Nephron progenitor cell (in vitro differentiated cells): ENCODE measurements at regions not wholly inside any gene's neighbourhood (a gene's known extent, or its start where the extent isn't known, plus 50 kb on each side); places are given as distances from the start of the nearest gene placed in this dataset.

Source experiments
- DNase-seq: peaks from one replicate; pipeline ENCODE4 v3.0.0; 2021
- H3K27ac Mint-ChIP-seq: 2 replicates; pipeline ENCODE4 v1.8.0; 2021; ENCODE audit warnings: mild to moderate bottlenecking, moderate library complexity, mixed read lengths
- H3K27me3 Mint-ChIP-seq: 2 replicates; pipeline ENCODE4 v1.8.0; 2021; ENCODE audit warnings: mild to moderate bottlenecking, low read depth, mixed read lengths; ENCODE audit not compliant: poor library complexity
- H3K36me3 Mint-ChIP-seq: 2 replicates; pipeline ENCODE4 v1.8.0; 2021; ENCODE audit warnings: low read depth, mixed read lengths
- H3K4me1 Mint-ChIP-seq: 2 replicates; pipeline ENCODE4 v1.8.0; 2021; ENCODE audit warnings: mixed read lengths
- H3K4me3 Mint-ChIP-seq: 2 replicates; pipeline ENCODE4 v1.8.0; 2021; ENCODE audit warnings: mild to moderate bottlenecking, moderate library complexity, mixed read lengths
- H3K9me3 Mint-ChIP-seq: 2 replicates; pipeline ENCODE4 v1.8.0; 2021; ENCODE audit warnings: mild to moderate bottlenecking, moderate library complexity, mixed read lengths
- TF ChIP-seq, protein P1 (sequence below): fragments of 200-600 bp; sonication (generic); IDR thresholded peaks from 2 replicates; pipeline ENCODE4 v1.5.0; 2021; ENCODE audit warnings: antibody characterized with exemption

DNA sequence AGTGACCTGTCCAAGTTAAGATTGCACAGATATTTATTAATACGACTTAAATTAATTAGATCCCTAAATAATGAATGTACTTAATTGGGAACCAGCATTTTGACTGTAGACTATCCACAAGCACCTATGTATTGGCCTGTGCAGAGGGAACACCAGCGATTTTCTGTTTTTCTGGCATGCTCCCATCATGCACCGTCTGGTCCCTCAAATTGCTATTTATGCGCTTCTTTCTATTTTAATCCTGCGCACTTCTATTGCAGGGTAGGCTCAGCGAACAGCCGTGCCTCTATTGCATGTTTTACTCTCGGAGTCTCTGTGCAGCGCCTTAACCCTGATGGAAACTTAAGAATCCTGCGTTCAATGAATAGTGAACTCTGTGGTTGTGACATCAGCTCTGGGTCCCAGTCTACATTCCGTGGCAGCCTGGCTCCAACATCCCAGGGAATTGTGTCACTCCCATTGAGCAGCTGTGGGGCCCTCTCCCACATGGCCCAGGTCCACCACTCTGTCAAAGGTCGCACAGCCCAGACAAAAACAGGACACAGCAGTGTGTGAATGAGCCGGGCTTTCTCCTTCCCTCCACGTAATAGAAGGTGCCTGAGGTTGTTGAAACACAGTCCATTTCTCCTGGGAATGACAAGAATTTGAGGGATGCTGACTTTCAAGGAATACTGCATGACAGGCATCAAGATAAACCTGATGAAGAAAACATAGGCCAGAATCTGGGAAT is 239.7 kb upstream of the KLF6 start:
- H3K27me3 Mint-ChIP-seq: no peaks in the 10 kb centered on the region
- TF ChIP-seq, protein P1, sequence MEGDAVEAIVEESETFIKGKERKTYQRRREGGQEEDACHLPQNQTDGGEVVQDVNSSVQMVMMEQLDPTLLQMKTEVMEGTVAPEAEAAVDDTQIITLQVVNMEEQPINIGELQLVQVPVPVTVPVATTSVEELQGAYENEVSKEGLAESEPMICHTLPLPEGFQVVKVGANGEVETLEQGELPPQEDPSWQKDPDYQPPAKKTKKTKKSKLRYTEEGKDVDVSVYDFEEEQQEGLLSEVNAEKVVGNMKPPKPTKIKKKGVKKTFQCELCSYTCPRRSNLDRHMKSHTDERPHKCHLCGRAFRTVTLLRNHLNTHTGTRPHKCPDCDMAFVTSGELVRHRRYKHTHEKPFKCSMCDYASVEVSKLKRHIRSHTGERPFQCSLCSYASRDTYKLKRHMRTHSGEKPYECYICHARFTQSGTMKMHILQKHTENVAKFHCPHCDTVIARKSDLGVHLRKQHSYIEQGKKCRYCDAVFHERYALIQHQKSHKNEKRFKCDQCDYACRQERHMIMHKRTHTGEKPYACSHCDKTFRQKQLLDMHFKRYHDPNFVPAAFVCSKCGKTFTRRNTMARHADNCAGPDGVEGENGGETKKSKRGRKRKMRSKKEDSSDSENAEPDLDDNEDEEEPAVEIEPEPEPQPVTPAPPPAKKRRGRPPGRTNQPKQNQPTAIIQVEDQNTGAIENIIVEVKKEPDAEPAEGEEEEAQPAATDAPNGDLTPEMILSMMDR: no peak
- peaks cover 5% of the 10 kb centered on the region for H3K4me1 Mint-ChIP-seq
- no peak overlapping the region for H3K27ac Mint-ChIP-seq
- no peaks in the 10 kb centered on the region for H3K36me3 Mint-ChIP-seq
- peaks cover 4% of the 10 kb centered on the region for H3K9me3 Mint-ChIP-seq
- H3K4me3 Mint-ChIP-seq: no peak overlapping the region
- DNase-seq: no peak

DNA sequence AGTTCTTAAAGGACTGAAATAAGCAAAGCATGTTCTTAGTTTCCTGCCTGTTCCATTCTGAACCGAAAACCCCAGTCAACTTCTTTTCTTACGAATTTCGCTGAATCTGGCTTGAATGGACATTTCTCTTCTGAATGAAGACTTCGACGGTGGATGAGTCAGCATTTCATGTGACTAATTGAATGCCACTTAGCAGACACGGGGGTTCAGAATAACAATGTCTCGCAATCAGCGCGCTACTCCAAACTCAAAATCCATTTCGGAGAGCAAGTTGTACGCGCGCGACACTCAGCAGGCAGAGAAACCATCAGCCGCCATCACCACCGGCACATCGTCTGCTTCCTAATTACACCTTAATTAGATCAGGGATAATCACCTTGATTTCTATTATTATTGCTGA is 239.0 kb upstream of the KLF6 start:
- H3K27me3 Mint-ChIP-seq: no peaks in the 10 kb centered on the region
- H3K27ac Mint-ChIP-seq: no peak overlapping the region
- TF ChIP-seq, protein P1: no peak
- DNase-seq: no peak
- H3K4me1 Mint-ChIP-seq: peaks cover 5% of the 10 kb centered on the region
- H3K36me3 Mint-ChIP-seq: no peaks in the 10 kb centered on the region
- peaks cover 4% of the 10 kb centered on the region for H3K9me3 Mint-ChIP-seq
- no peak overlapping the region for H3K4me3 Mint-ChIP-seq

DNA sequence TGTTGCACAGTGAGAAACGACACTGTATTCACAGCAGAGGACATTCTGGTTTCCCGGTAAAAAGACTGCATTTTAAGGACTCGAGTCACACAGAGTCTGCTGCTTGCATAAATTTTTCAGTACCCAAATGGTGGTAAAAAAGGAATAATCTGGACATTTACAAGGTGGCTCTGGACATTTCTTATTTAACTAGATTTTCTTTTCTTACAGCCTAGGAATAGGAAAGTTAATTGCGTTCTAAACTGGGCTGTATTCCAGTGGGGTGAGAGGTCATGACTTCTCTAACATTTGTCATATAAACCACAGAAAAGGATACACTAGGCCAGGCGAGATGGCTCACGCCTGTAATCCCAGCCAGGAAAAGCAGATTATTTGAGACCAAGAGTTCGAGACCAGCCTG is 237.5 kb upstream of the KLF6 start:
- Mint-ChIP-seq H3K36me3 (no peaks in the 10 kb centered on the region), H3K4me3 (no peak overlapping the region), H3K27me3 (no peaks in the 10 kb centered on the region), H3K9me3 (peaks cover 4% of the 10 kb centered on the region), H3K27ac (no peak overlapping the region), H3K4me1 (peaks cover 5% of the 10 kb centered on the region)
- TF ChIP-seq, protein P1: no peak
- DNase-seq: no peak

DNA sequence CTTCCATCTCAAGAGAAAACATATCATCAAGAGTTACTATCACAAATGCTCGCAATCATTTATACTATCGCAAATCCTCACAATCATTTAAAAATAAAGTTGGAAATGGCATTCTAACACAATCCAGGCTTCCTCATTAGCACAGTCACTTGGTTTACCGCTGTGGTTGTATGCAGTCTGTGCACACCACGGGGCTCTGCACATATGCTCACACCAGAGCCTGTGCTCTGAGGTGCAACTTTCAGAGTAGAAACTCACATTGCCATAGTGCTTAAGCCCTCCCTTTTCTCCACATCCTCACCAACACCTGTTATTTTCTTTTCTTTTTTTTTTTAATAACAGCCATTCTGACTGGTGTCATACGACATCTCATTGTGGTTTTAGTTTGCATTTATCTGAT is 235.6 kb upstream of the KLF6 start:
- DNase-seq: no peak
- Mint-ChIP-seq H3K27me3 (no peaks in the 10 kb centered on the region), H3K36me3 (no peaks in the 10 kb centered on the region), H3K9me3 (peaks cover 4% of the 10 kb centered on the region), H3K27ac (no peak overlapping the region), H3K4me3 (no peak overlapping the region), H3K4me1 (peaks cover 5% of the 10 kb centered on the region)
- TF ChIP-seq, protein P1: no peak

DNA sequence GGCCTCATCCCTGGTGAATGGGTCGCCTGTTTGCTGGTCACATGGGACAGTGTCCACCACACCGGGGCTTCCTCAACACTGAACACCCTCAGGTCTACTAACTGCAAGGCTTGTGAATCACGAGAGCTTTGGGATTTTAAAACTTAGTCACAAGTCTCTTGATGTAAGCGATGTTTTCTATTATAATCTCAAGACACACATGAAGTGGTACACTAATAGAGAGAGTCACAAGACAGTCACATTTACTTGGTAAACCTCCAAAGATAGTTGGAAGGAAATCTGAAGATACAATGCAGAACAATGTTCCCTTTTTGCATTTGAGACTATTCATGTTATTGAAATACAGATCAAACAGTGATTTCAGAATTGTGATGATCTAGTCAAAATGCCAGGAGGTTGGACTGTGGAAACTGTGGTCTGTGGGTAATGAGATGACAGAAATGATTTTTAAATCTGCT is 233.1 kb upstream of the KLF6 start:
- TF ChIP-seq, protein P1: no peak
- no peak for DNase-seq
- H3K27me3 Mint-ChIP-seq: no peaks in the 10 kb centered on the region
- H3K4me1 Mint-ChIP-seq: peaks cover under 1% of the 10 kb centered on the region
- H3K36me3 Mint-ChIP-seq: no peaks in the 10 kb centered on the region
- H3K27ac Mint-ChIP-seq: no peak overlapping the region
- H3K9me3 Mint-ChIP-seq: peaks cover 4% of the 10 kb centered on the region
- no peak overlapping the region for H3K4me3 Mint-ChIP-seq

DNA sequence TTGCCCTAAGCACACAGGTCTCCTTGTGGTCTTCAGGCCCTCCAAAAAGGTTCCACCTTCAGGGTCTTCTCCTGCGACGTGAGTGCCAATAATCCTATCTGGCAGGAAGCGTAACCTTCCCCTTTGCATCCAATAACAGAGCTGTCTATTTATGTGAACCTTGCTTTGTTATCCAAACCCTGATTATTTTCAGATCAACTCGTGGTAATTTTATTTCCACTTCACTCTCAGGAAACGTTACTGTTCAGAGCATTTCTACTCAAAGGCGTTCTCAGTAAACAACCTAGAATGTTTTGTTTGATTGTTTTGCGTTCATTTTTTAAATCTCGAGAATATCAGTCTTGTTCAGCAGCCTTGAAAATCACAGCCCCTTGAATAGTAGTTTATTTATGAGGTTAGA is 232.3 kb upstream of the KLF6 start:
- Mint-ChIP-seq H3K36me3 (no peaks in the 10 kb centered on the region), H3K9me3 (peaks cover 4% of the 10 kb centered on the region), H3K4me3 (no peak overlapping the region), H3K27me3 (no peaks in the 10 kb centered on the region), H3K4me1 (no peaks in the 10 kb centered on the region), H3K27ac (no peak overlapping the region)
- TF ChIP-seq, protein P1: no peak
- DNase-seq: no peak
